Ovary (tissue), 7 donors: ENCODE measurements at regions not wholly inside any gene's neighbourhood (a gene's known extent, or its start where the extent isn't known, plus 50 kb on each side); places are given as distances from the start of the nearest gene placed in this dataset.

ENCODE experiments used
- DNase-seq, 5 donors: peaks; one replicate each; pipeline ENCODE4 v3.0.0-alpha.2; 2019 to 2020
- H3K27ac ChIP-seq, 2 donors: fragments of 200-600 bp; one replicate each; pipeline versions ENCODE4 v1.5.1 to v1.8.0; 2019 to 2022
- H3K27me3 ChIP-seq: fragments of 200-600 bp; one replicate; pipeline ENCODE4 v1.8.0; 2022
- H3K36me3 ChIP-seq: fragments of 200-600 bp; sonication (generic); one replicate; pipeline ENCODE4 v1.5.1; 2019
- H3K4me1 ChIP-seq: one replicate; pipeline ENCODE4 v1.8.1; 2013; ENCODE audit warnings: mild to moderate bottlenecking, moderate library complexity; ENCODE audit not compliant: insufficient read depth
- H3K4me3 ChIP-seq: fragments of 200-600 bp; sonication (generic); one replicate; pipeline ENCODE4 v1.5.1; 2017
- H3K9me3 ChIP-seq, 2 donors: fragments of 200-600 bp in 1 of 2; sonication (generic) in 1 of 2; one replicate each; pipeline versions ENCODE4 v1.5.1 to v1.8.1; 2013 to 2019; ENCODE audit warnings: mild to moderate bottlenecking in 1 of 2, moderate library complexity in 1 of 2
- EP300 ChIP-seq: sonication (generic); formaldehyde crosslinking; IDR thresholded peaks from one replicate; pipeline ENCODE4 v1.6.1; 2017; ENCODE audit warnings: antibody characterized with exemption
- POLR2A ChIP-seq: fragments of 450-650 bp; IDR thresholded peaks from one replicate; pipeline ENCODE4 v1.6.1; 2017; ENCODE audit warnings: antibody characterized with exemption, mild to moderate bottlenecking, moderate library complexity
- WGBS, 3 donors: extraction: QIAGEN DNeasy Blood & Tissue Kit in 1 of 3; methylation state at CpG; one replicate each; pipeline versions ENCODE4 v1.1.5 to v1.1.7; 2013 to 2017; 5-methylcytosine and 5-hydroxymethylcytosine counted together
- intact Hi-C, 4 donors: fragments of 100-400 bp; cut with DNase I; formaldehyde crosslinking; loops; one replicate each; pipeline versions ENCODE4 v1.11.0 to v1.15.1; 2022 to 2023
- TF ChIP-seq, protein P1 (sequence below), 3 donors: fragments of 450-650 bp in 2 of 3; fragments of 200-600 bp in 1 of 3; IDR thresholded peaks; one replicate each; pipeline versions ENCODE4 v1.5.1 to v1.8.0; 2016 to 2022; ENCODE audit warnings: antibody characterized with exemption in 3 of 3, mild to moderate bottlenecking in 1 of 3
- donor health status: DM: no; HTN: no; CAD: no; lungs with moderate emphysema.
- donor health status: DM: no; HTN: no; CAD: no.
- donor health status: Bipolar disorder and iron deficiency.
- donor health status: DM: no; HTN: no; CAD: no.
- donor health status: DM: yes; HTN: yes; CAD: no.

DNA sequence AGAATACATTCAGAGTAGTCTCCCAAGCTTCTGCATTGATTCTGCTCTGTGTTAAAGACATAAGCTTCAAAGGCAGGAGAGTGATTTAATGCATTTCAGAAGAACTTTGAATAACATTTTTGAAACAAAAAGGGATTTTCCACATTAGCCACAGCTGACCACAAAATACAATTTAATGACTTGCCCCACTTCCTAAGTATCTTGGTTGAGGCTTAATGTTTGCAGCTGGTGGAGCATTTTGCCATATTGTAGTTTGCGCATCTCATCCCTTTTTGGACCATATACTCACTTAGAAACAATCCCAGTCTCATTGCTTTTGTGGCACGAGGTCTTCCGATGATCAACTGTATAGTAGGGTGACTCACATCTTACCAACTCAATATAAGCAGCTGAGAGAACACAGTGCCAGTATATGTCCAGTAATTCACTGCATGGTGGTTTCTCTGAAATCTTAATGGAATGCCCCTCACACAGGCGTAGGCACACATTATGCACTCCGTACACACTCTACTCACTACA, 455.8 kb upstream of the PTGER4 start:
- intact Hi-C loops: no loop called here

DNA sequence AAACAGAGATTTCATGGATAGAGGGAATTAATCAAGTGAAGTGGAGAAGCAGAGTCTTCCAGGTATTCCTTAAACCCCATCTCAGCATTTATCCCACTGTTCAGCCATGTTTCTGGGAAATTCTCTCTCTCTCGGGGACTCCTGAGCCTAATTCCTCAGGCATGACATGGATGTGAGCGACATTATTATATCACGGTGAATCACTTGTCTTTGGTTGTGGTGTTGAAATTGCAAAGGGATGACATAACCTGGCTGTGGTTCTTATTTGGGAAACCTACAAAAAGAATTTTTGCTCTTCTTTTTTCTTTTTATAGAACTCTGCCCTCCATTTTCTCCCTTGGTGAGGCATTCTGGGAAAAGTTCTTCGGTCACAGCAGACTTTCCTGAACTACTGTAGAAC, 457.9 kb upstream of the PTGER4 start:
- Histone ChIP-seq H3K27ac (no peak overlapping the region), H3K9me3 (no peaks in the 10 kb centered on the region), H3K27me3 (no peaks in the 10 kb centered on the region), H3K36me3 (no peaks in the 10 kb centered on the region), H3K4me3 (no peak overlapping the region), H3K4me1 (no peaks in the 10 kb centered on the region)
- 85 to 94% (median 88%) methylated on average over 4 of the region's 4 CpGs for WGBS, 3 donors
- TF ChIP-seq, protein P1, sequence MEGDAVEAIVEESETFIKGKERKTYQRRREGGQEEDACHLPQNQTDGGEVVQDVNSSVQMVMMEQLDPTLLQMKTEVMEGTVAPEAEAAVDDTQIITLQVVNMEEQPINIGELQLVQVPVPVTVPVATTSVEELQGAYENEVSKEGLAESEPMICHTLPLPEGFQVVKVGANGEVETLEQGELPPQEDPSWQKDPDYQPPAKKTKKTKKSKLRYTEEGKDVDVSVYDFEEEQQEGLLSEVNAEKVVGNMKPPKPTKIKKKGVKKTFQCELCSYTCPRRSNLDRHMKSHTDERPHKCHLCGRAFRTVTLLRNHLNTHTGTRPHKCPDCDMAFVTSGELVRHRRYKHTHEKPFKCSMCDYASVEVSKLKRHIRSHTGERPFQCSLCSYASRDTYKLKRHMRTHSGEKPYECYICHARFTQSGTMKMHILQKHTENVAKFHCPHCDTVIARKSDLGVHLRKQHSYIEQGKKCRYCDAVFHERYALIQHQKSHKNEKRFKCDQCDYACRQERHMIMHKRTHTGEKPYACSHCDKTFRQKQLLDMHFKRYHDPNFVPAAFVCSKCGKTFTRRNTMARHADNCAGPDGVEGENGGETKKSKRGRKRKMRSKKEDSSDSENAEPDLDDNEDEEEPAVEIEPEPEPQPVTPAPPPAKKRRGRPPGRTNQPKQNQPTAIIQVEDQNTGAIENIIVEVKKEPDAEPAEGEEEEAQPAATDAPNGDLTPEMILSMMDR (IDR thresholded peaks at IDR 0.05): no peak
- TF ChIP-seq EP300 (no peak), POLR2A (no peak)
- no peak for DNase-seq
- intact Hi-C loops: no loop called here

More for the DNA sequence above, 455.8 kb upstream of the PTGER4 start:
- no peak overlapping the region for H3K27ac ChIP-seq
- no peak for DNase-seq
- no peaks in the 10 kb centered on the region for H3K9me3 ChIP-seq
- H3K27me3 ChIP-seq: no peaks in the 10 kb centered on the region
- no peaks in the 10 kb centered on the region for H3K36me3 ChIP-seq
- H3K4me1 ChIP-seq: no peaks in the 10 kb centered on the region
- no peak overlapping the region for H3K4me3 ChIP-seq
- no peak for TF ChIP-seq EP300
- WGBS, 3 donors: 91 to 94% (median 93%) methylated on average over 5 of the region's 5 CpGs

DNA sequence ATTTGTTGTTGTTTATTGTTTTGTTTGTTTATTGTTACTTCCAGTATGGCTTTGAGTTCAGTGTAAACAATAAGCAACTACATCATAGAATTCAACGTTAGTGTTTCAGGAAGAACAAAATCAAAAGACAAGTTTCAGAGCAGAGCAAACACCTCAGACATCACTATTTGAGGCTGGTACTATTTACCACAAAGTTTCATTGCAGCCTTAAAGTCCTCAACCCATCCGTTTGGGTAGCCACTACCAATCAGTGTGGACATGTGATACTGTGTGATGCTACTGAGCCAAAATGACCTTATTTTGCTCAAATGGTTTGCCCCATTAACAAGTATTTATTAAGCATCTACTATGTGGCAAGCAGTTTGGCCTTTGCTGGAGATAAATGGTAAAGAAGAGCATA, 458.5 kb upstream of the PTGER4 start:
- H3K27me3 ChIP-seq: no peaks in the 10 kb centered on the region
- H3K9me3 ChIP-seq: no peaks in the 10 kb centered on the region
- no peaks in the 10 kb centered on the region for H3K4me1 ChIP-seq
- no peak for TF ChIP-seq POLR2A
- no peak for TF ChIP-seq EP300
- TF ChIP-seq, protein P1 (IDR thresholded peaks at IDR 0.05): no peak
- no peak overlapping the region for H3K27ac ChIP-seq
- DNase-seq: no peak
- 69 to 80% (median 76%) methylated on average over 2 of the region's 2 CpGs for whole genome bisulfite sequencing, 3 donors
- no peak overlapping the region for H3K4me3 ChIP-seq
- H3K36me3 ChIP-seq: no peaks in the 10 kb centered on the region
- intact Hi-C loops: no loop called here

DNA sequence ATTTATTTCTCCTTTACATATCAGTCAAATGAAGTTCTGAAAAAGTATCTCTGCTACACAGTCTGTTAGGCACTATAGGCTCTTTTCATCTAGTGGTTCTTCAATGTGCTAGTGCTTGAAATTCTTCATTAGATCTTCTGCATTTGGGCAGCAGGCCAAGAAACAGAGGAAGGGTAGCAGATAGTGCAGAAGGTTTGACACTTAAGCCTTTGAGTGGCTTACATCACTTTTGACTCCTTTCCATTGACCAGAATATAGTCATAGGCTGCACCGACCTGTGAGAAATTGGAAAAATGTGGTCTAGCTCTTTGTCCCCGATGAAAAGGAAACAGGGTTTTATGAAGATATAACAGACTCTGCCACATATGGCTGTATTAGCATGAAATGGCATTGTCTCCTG, 459.5 kb upstream of the PTGER4 start:
- H3K9me3 ChIP-seq: no peaks in the 10 kb centered on the region
- no peak overlapping the region for H3K4me3 ChIP-seq
- H3K27me3 ChIP-seq: no peaks in the 10 kb centered on the region
- 80 to 87% (median 86%) methylated on average over 2 of the region's 2 CpGs for WGBS, 3 donors
- intact Hi-C loops: no loop called here
- H3K4me1 ChIP-seq: no peaks in the 10 kb centered on the region
- TF ChIP-seq EP300 (no peak), POLR2A (no peak)
- TF ChIP-seq, protein P1 (IDR thresholded peaks at IDR 0.05): no peak
- no peak overlapping the region for H3K27ac ChIP-seq
- DNase-seq: no peak
- no peaks in the 10 kb centered on the region for H3K36me3 ChIP-seq

DNA sequence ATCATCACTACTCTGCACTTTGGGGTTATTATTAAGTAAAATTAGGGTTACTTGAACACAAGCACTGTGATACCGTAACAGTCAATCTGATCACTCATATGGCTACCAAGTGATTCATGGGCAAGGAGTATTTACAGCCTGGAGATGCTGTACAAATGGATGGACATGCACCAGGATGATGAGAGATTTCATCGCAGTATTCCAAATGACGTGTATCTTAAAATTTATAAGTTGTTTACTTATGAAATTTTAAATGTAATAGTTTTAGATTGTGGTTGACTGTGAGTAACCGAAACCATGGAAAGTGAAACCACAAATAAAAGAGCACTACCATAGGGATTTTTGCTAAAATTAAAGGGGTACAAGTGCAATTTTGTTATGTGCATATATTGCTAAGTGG, 462.2 kb upstream of the PTGER4 start:
- H3K36me3 ChIP-seq: no peaks in the 10 kb centered on the region
- WGBS, 3 donors: 81 to 88% (median 86%) methylated on average over 4 of the region's 4 CpGs
- TF ChIP-seq, protein P1 (IDR thresholded peaks at IDR 0.05): no peak
- no peak for TF ChIP-seq EP300
- TF ChIP-seq POLR2A: no peak

More for the DNA sequence above, 462.2 kb upstream of the PTGER4 start:
- no peak for DNase-seq
- H3K27ac ChIP-seq: no peak overlapping the region
- intact Hi-C loops: no loop called here
- H3K9me3 ChIP-seq: no peaks in the 10 kb centered on the region
- H3K4me3 ChIP-seq: no peak overlapping the region
- no peaks in the 10 kb centered on the region for H3K27me3 ChIP-seq
- no peaks in the 10 kb centered on the region for H3K4me1 ChIP-seq
